HepG2 (cell line): ENCODE measurements at regions not wholly inside any gene's neighbourhood (a gene's known extent, or its start where the extent isn't known, plus 50 kb on each side); places are given as distances from the start of the nearest gene placed in this dataset.
A peak's percentile ranks its signal among the peaks of the same experiment; 100 is the strongest.

ENCODE experiments used
- ATAC-seq: fragments of 200-7000 bp; cut with Tn5 transposase; 3 replicates; pipeline ENCODE4 v1.9.1; 2020; ENCODE audit warnings: mild to moderate bottlenecking, moderate library complexity
- BruUV-seq: library from RNA; stranded (reverse); fragments of 400-500 nt; replicated peaks from 2 replicates; lab custom pipeline; 2021; lab: Mats Ljungman, UMichigan
- CTCF ChIA-PET: fragments of 300-600 bp; formaldehyde crosslinking; extraction: SDS; loops from one replicate; lab custom pipeline; 2021; ENCODE audit warnings: low total read pairs, inconsistent platforms, low intra/inter-chr PET ratio; lab: Yijun Ruan, JAX
- POLR2A ChIA-PET: fragments of 350-600 bp; sonication (Branson Sonifier 250); formaldehyde crosslinking; loops from one replicate; lab custom pipeline; 2020; ENCODE audit warnings: antibody characterized with exemption, inconsistent platforms; lab: Yijun Ruan, JAX
- DNase-seq: peaks from one replicate; pipeline ENCODE4 v3.0.0-alpha.2; 2015; ENCODE audit warnings: low spot score
- FAIRE-seq: peaks from 3 replicates; lab custom pipeline; 2011; peaks lifted over from hg19 to GRCh38; lab: Jason Lieb, UNC
- H2AFZ ChIP-seq: one replicate; pipeline ENCODE4 v1.6.1; 2011; ENCODE audit warnings: low read length, inconsistent platforms
- H3K27ac ChIP-seq: fragments of 300-600 bp; 3 replicates; pipeline ENCODE4 v1.8.0; 2011; ENCODE audit warnings: mixed run types, mild to moderate bottlenecking, mixed read lengths, low read length, inconsistent platforms; ENCODE audit not compliant: insufficient read depth; ENCODE audit errors: extremely low read length
- H3K27me3 ChIP-seq, 2 experiments: fragments of 200-600 bp in 1 of 2; 2 replicates in 1 of 2; 3 replicates in 1 of 2; pipeline versions ENCODE4 v1.6.0 to v1.8.0; 2011; ENCODE audit warnings: low read length in 2 of 2, mild to moderate bottlenecking in 2 of 2, moderate library complexity in 2 of 2, inconsistent platforms in 1 of 2; ENCODE audit not compliant: insufficient read depth in 2 of 2, control insufficient read depth in 1 of 2
- H3K36me3 ChIP-seq, 2 experiments: fragments of 200-600 bp in 1 of 2; replicated peaks in 1 of 2; 2 replicates in 1 of 2; 3 replicates in 1 of 2; pipeline versions ENCODE4 v1.5.1 to v1.8.0; 2011; ENCODE audit warnings: low read length in 2 of 2, inconsistent platforms in 1 of 2; ENCODE audit not compliant: insufficient read depth in 2 of 2, control insufficient read depth in 1 of 2
- H3K4me1 ChIP-seq: 2 replicates; pipeline ENCODE4 v1.5.1; 2012; ENCODE audit warnings: low read length, inconsistent platforms; ENCODE audit not compliant: insufficient read depth
- H3K4me2 ChIP-seq: 2 replicates; pipeline ENCODE4 v1.6.0; 2011; ENCODE audit warnings: low read depth, low read length, inconsistent platforms
- H3K4me3 ChIP-seq, 3 experiments: fragments of 200-600 bp in 1 of 3; sonication (generic), shearing (Covaris generic) in 1 of 3; replicated peaks in 1 of 3; 2 replicates each; pipeline ENCODE4 v1.5.1; 2011 to 2016; ENCODE audit warnings: low read length in 3 of 3, inconsistent platforms in 2 of 3, low read depth in 2 of 3, mild to moderate bottlenecking in 2 of 3, control low read depth in 1 of 3, mixed read lengths in 1 of 3; ENCODE audit not compliant: insufficient read depth in 1 of 3
- H3K79me2 ChIP-seq: one replicate; pipeline ENCODE4 v1.6.1; 2011; ENCODE audit warnings: low read length, inconsistent platforms; ENCODE audit not compliant: insufficient read depth
- H3K9ac ChIP-seq: 2 replicates; pipeline ENCODE4 v1.6.0; 2011; ENCODE audit warnings: mild to moderate bottlenecking, low read depth, low read length, inconsistent platforms; ENCODE audit not compliant: insufficient read depth
- H3K9me3 ChIP-seq: 2 replicates; pipeline ENCODE4 v1.5.1; 2012; ENCODE audit warnings: mild to moderate bottlenecking, low read length
- H4K20me1 ChIP-seq: 2 replicates; pipeline ENCODE4 v1.6.0; 2011; ENCODE audit warnings: inconsistent platforms, mild to moderate bottlenecking, low read length, moderate library complexity; ENCODE audit not compliant: insufficient read depth
- ATF2 ChIP-seq: sonication (generic); formaldehyde crosslinking; IDR thresholded peaks from 2 replicates; pipeline ENCODE4 v1.4.0; 2020; ENCODE audit warnings: missing genetic modification reagents
- KMT2B ChIP-seq: IDR thresholded peaks from 2 replicates; pipeline ENCODE4 v1.6.1; 2016; ENCODE audit warnings: missing genetic modification reagents, missing compliant biosample characterization
- MAFF ChIP-seq: IDR thresholded peaks from 2 replicates; pipeline ENCODE4 v1.6.1; 2011; ENCODE audit warnings: low read depth, low read length, improper control_type of control experiment
- MAFK ChIP-seq, 2 experiments: IDR thresholded peaks in 1 of 2; conservative IDR thresholded peaks in 1 of 2; 2 replicates each; pipeline ENCODE4 v1.6.1; 2011; ENCODE audit warnings: improper control_type of control experiment in 2 of 2, low read length in 2 of 2
- ONECUT2 ChIP-seq: sonication (generic); formaldehyde crosslinking; IDR thresholded peaks from 2 replicates; pipeline ENCODE4 v1.4.0; 2020; ENCODE audit warnings: missing genetic modification reagents
- TEAD3 ChIP-seq: optimal IDR thresholded peaks from 2 replicates; pipeline ENCODE3; 2016; ENCODE audit warnings: borderline replicate concordance
- TFE3 ChIP-seq: IDR thresholded peaks from 2 replicates; pipeline ENCODE4 v1.6.1; 2016
- ZNF207 ChIP-seq: fragments of 450-650 bp; IDR thresholded peaks from 2 replicates; pipeline ENCODE4 v1.6.1; 2016; ENCODE audit warnings: antibody characterized with exemption, borderline replicate concordance
- ZNF296 ChIP-seq: sonication (generic); formaldehyde crosslinking; conservative IDR thresholded peaks from 2 replicates; pipeline ENCODE4 v1.5.0; 2020; ENCODE audit warnings: mild to moderate bottlenecking, missing genetic modification reagents
- ZNF30 ChIP-seq: sonication (generic); formaldehyde crosslinking; IDR thresholded peaks from 2 replicates; pipeline ENCODE4 v1.5.0; 2020; ENCODE audit warnings: mild to moderate bottlenecking, missing genetic modification reagents
- ZNF468 ChIP-seq: sonication (generic); formaldehyde crosslinking; IDR thresholded peaks from 2 replicates; pipeline ENCODE4 v1.8.0; 2022; ENCODE audit warnings: mild to moderate bottlenecking, moderate library complexity, missing genetic modification reagents
- ZNF577 ChIP-seq: sonication (generic); formaldehyde crosslinking; IDR thresholded peaks from 2 replicates; pipeline ENCODE4 v1.4.0; 2020; ENCODE audit warnings: mild to moderate bottlenecking, low read depth, missing genetic modification reagents, borderline replicate concordance
- ZNF607 ChIP-seq: sonication (generic); formaldehyde crosslinking; IDR thresholded peaks from 2 replicates; pipeline ENCODE4 v1.5.1; 2020; ENCODE audit warnings: missing genetic modification reagents, mild to moderate bottlenecking, borderline replicate concordance
- ZNF674 ChIP-seq: sonication (generic); formaldehyde crosslinking; IDR thresholded peaks from 2 replicates; pipeline ENCODE4 v1.5.0; 2020; ENCODE audit warnings: low read depth, mild to moderate bottlenecking, missing genetic modification reagents
- ZNF749 ChIP-seq: sonication (generic); formaldehyde crosslinking; IDR thresholded peaks from 2 replicates; pipeline ENCODE4 v1.8.0; 2022; ENCODE audit warnings: mild to moderate bottlenecking, missing genetic modification reagents, moderate library complexity, borderline replicate concordance
- ZZZ3 ChIP-seq: sonication (generic); formaldehyde crosslinking; IDR thresholded peaks from 2 replicates; pipeline ENCODE4 v1.4.0; 2020; ENCODE audit warnings: missing genetic modification reagents, mild to moderate bottlenecking, borderline replicate concordance
- WGBS: methylation state at CpG from one replicate; pipeline ENCODE4 v1.1.6; 2017; ENCODE audit warnings: low lambda C conversion rate; 5-methylcytosine and 5-hydroxymethylcytosine counted together
- in situ Hi-C: cut with HindIII; loops from 2 replicates; pipeline ENCODE4 v1.10.0; 2017; ENCODE audit warnings: low pct_unique_long_range_greater_than_20kb; ENCODE audit not compliant: extremely low pct_ligation_motif_present
- intact Hi-C: fragments of 100-400 bp; cut with micrococcal nuclease; formaldehyde crosslinking; loops from one replicate; pipeline ENCODE4 v1.10.0; 2022; ENCODE audit not compliant: unreplicated experiment

GRCh38 chr1:61007534-61008364 is 74.6 kb upstream of the NFIA start (continued):
- TF ChIP-seq ONECUT2 (CRISPR knock-in tag) (no peak), ZNF207 (no peak), MAFK (conservative IDR thresholded peaks at IDR 0.05 in 1 of 2, IDR thresholded peaks at IDR 0.05 in 1 of 2; ENCODE audit: low read length in 2 of 2) (peak; percentile 56 to 75), ZZZ3 (CRISPR knock-in tag) (no peak)
- TF ChIP-seq, all 625 proteins: peak for 3

- Histone ChIP-seq H3K4me3 (no peak overlapping the region), H3K4me2 (no peak overlapping the region), H3K79me2 (no peaks in the 10 kb centered on the region), H2AFZ (no peak overlapping the region), H3K9me3 (no peaks in the 10 kb centered on the region), H3K4me1 (no peaks in the 10 kb centered on the region), H3K9ac (no peak overlapping the region), H4K20me1 (no peaks in the 10 kb centered on the region), H3K27me3 (no peaks in the 10 kb centered on the region; a peak in 1 of 5 replicates), H3K27ac (no peak overlapping the region), H3K36me3 (no peaks in the 10 kb centered on the region)
- POLR2A ChIA-PET: no interaction called here
- intact Hi-C loops: no loop called here
- DNase-seq: no peak
- WGBS: 29% methylated on average over 9 of the region's 9 CpGs
- no peak for TF ChIP-seq ZNF296 (CRISPR knock-in tag)
- TF ChIP-seq ZNF30: no peak
- no peak for TF ChIP-seq TFE3 (CRISPR knock-in tag)
- TF ChIP-seq MAFF: peak; percentile 95
- no peak for TF ChIP-seq ZNF468
- peak; percentile 93 to 96 for TF ChIP-seq MAFK (conservative IDR thresholded peaks at IDR 0.05 in 1 of 2, IDR thresholded peaks at IDR 0.05 in 1 of 2; ENCODE audit: low read length in 2 of 2)
- TF ChIP-seq KMT2B (CRISPR knock-in tag): no peak
- TF ChIP-seq ZNF607 (CRISPR knock-in tag): no peak
- TF ChIP-seq ZNF577 (CRISPR knock-in tag): no peak
- no peak for TF ChIP-seq ZNF749 (CRISPR knock-in tag)
- TF ChIP-seq ATF2: no peak
- no peak for TF ChIP-seq TEAD3 (CRISPR knock-in tag)
- no peak for TF ChIP-seq ZNF674 (CRISPR knock-in tag)
- FAIRE-seq: no peak
- no TSS peak for BruUV-seq
- in situ Hi-C loops: no loop called here
- CTCF ChIA-PET: no interaction called here
- ATAC-seq: no peak
These were observed 76.5 kb upstream of the NFIA start for GRCh38 chr1:61005614-61006580.
